Suprapubic skin (tissue), 4 donors: ENCODE measurements at regions not wholly inside any gene's neighbourhood (a gene's known extent, or its start where the extent isn't known, plus 50 kb on each side); places are given as distances from the start of the nearest gene placed in this dataset.

ENCODE experiments used
- CTCF ChIP-seq, 2 donors: fragments of 200-600 bp in 1 of 2; fragments of 450-650 bp in 1 of 2; sonication (generic) in 1 of 2; IDR thresholded peaks; one replicate each; pipeline ENCODE4 v1.5.1; 2016 to 2019; ENCODE audit warnings: antibody characterized with exemption in 2 of 2, mild to moderate bottlenecking in 1 of 2, moderate library complexity in 1 of 2
- EP300 ChIP-seq: sonication (generic); formaldehyde crosslinking; IDR thresholded peaks from one replicate; pipeline ENCODE4 v1.6.1; 2017; ENCODE audit warnings: antibody characterized with exemption
- POLR2A ChIP-seq, 2 donors: fragments of 450-650 bp; IDR thresholded peaks; one replicate each; pipeline ENCODE4 v1.6.1; 2017; ENCODE audit warnings: antibody characterized with exemption in 2 of 2, mild to moderate bottlenecking in 2 of 2, moderate library complexity in 2 of 2
- POLR2AphosphoS5 ChIP-seq, 3 donors: sonication (generic); formaldehyde crosslinking; IDR thresholded peaks; one replicate each; pipeline ENCODE4 v1.6.1; 2017; ENCODE audit warnings: antibody characterized with exemption in 3 of 3

- no peak for TF ChIP-seq CTCF (IDR thresholded peaks at IDR 0.05)
- TF ChIP-seq POLR2A (IDR thresholded peaks at IDR 0.05): no peak
- TF ChIP-seq POLR2AphosphoS5 (IDR thresholded peaks at IDR 0.05): no peak
- no peak for TF ChIP-seq EP300
Measured at GRCh38 chr12:91851741-91852477, 293.7 kb downstream of the BTG1 start.
